Lower lobe of right lung (tissue), 2 donors: ENCODE measurements at regions not wholly inside any gene's neighbourhood (a gene's known extent, or its start where the extent isn't known, plus 50 kb on each side); places are given as distances from the start of the nearest gene placed in this dataset.

ENCODE experiments used
- ATAC-seq, 2 donors: fragments of 200-7000 bp; cut with Tn5 transposase; one replicate each; pipeline ENCODE4 v1.9.1; 2020 to 2022; ENCODE audit warnings: mild to moderate bottlenecking in 2 of 2, moderate library complexity in 2 of 2
- DNase-seq: peaks from one replicate; pipeline ENCODE4 v3.0.0-alpha.2; 2020
- H3K27ac ChIP-seq: fragments of 200-600 bp; one replicate; pipeline ENCODE4 v1.8.0; 2022
- H3K27me3 ChIP-seq: fragments of 200-600 bp; one replicate; pipeline ENCODE4 v1.8.0; 2022; ENCODE audit warnings: low read depth
- H3K36me3 ChIP-seq: fragments of 200-600 bp; one replicate; pipeline ENCODE4 v1.8.0; 2022; ENCODE audit warnings: mild to moderate bottlenecking
- H3K4me1 ChIP-seq: fragments of 200-600 bp; one replicate; pipeline ENCODE4 v1.8.0; 2022
- H3K4me3 ChIP-seq: fragments of 200-600 bp; one replicate; pipeline ENCODE4 v1.8.0; 2022; ENCODE audit warnings: mild to moderate bottlenecking
- H3K9me3 ChIP-seq: fragments of 200-600 bp; one replicate; pipeline ENCODE4 v1.8.0; 2022
- intact Hi-C: fragments of 100-400 bp; cut with DNase I; formaldehyde crosslinking; loops from one replicate; pipeline ENCODE4 v1.11.0; 2022
- TF ChIP-seq, protein P1 (sequence below): fragments of 200-600 bp; IDR thresholded peaks from one replicate; pipeline ENCODE4 v1.8.0; 2022; ENCODE audit warnings: antibody characterized with exemption, mild to moderate bottlenecking
- donor health status: DM: no; HTN: yes; CAD: no; lungs with severe emphysema.

DNA sequence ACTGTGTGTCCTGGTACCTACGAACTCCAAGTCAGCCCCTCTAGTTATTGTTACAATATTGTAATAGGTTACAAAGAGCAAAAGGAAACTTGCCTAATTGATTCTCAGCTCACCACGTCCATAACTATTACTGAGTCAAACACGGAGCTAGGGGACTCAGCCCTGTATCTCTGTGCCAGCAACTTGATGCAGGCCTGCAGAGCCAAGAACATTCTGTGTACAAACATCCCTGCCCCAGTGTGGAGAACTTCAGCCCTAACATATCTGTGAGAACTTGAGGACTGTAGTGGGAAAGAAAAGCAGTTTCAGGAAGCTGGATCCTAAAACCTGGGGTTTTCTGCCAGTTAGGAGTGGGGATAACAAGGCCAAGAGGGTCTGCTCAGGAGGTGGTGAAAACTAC lies 114.9 kb upstream of the PRSS58 start:
- H3K4me1 ChIP-seq, result peaks cover 8% of the 10 kb centered on the region
- intact Hi-C loops, result no loop called here
- TF ChIP-seq, protein P1, sequence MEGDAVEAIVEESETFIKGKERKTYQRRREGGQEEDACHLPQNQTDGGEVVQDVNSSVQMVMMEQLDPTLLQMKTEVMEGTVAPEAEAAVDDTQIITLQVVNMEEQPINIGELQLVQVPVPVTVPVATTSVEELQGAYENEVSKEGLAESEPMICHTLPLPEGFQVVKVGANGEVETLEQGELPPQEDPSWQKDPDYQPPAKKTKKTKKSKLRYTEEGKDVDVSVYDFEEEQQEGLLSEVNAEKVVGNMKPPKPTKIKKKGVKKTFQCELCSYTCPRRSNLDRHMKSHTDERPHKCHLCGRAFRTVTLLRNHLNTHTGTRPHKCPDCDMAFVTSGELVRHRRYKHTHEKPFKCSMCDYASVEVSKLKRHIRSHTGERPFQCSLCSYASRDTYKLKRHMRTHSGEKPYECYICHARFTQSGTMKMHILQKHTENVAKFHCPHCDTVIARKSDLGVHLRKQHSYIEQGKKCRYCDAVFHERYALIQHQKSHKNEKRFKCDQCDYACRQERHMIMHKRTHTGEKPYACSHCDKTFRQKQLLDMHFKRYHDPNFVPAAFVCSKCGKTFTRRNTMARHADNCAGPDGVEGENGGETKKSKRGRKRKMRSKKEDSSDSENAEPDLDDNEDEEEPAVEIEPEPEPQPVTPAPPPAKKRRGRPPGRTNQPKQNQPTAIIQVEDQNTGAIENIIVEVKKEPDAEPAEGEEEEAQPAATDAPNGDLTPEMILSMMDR, result no peak
- DNase-seq (no peak), ATAC-seq (no peak)
- H3K4me3 ChIP-seq, result no peak overlapping the region
- H3K27ac ChIP-seq, result no peak overlapping the region
- peaks cover 7% of the 10 kb centered on the region for H3K9me3 ChIP-seq
- no peaks in the 10 kb centered on the region for H3K27me3 ChIP-seq
- no peaks in the 10 kb centered on the region for H3K36me3 ChIP-seq

DNA sequence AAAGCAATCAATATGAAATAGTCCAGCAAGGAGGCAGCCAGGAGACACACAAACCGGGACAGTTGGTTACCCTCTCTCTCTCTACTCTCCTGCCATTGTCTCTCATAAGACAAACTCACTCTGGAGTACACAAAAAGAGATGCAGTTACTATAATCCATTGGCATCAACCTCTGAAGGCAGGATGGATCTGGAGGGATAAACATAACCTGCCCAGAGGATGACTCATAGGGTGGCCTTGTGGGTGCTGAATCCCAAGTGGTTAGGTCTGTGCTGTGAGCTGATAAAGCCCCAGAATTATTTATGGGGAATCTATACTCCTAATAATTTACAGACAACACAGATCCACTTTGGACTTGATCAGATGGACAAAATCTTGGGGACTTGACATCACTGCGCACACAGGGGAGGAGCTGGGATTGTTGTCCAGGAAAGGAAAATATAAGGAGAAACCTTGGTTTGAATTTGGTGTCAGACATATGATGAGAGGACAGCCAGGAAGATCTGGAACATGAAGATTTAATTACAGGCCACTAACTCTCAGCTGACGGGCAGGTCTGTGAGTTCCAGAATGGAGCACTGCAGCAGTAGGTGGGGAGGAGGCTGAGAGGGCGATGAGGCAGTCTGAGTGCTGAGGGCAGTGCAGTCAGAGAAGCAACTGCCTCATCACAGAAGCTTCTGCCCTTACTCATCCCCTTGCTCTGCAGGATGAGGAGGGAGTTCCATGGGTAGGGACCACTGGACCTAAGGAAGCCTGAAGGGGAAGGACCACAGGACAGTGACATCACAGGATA lies 113.9 kb upstream of the PRSS58 start:
- Histone ChIP-seq H3K9me3 (peaks cover 8% of the 10 kb centered on the region), H3K36me3 (no peaks in the 10 kb centered on the region), H3K4me3 (no peak overlapping the region), H3K27me3 (no peaks in the 10 kb centered on the region), H3K4me1 (peaks cover 8% of the 10 kb centered on the region), H3K27ac (no peak overlapping the region)
- ATAC-seq, result no peak
- DNase-seq, result no peak
- TF ChIP-seq, protein P1, result no peak
- intact Hi-C loops, result no loop called here

DNA sequence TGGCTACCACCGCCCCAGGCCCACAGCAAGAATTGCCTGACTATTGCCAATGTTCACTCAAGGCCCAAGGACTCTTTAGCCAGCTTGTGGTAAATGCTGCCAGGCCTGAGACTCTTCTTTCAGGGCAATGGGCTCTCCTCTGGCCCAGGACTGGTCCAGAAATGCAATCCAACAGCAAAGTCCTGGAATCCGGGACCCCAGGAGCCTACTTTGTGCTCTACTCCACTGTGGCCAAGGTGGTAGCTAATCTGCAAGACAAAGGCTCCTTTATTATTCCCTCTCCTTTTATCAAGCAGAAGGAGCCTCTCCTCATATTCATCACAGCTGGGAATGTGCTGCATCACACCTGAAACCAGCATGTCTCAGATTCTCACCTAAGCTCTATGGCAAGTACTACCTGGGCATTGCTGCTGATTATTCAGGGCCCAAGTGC lies 107.6 kb upstream of the PRSS58 start:
- H3K4me3 ChIP-seq, result no peak overlapping the region
- no peak overlapping the region for H3K27ac ChIP-seq
- intact Hi-C loops, result no loop called here
- no peak for DNase-seq
- no peak for ATAC-seq
- no peaks in the 10 kb centered on the region for H3K27me3 ChIP-seq
- no peaks in the 10 kb centered on the region for H3K4me1 ChIP-seq
- TF ChIP-seq, protein P1, result no peak
- peaks cover 8% of the 10 kb centered on the region for H3K9me3 ChIP-seq
- no peaks in the 10 kb centered on the region for H3K36me3 ChIP-seq

DNA sequence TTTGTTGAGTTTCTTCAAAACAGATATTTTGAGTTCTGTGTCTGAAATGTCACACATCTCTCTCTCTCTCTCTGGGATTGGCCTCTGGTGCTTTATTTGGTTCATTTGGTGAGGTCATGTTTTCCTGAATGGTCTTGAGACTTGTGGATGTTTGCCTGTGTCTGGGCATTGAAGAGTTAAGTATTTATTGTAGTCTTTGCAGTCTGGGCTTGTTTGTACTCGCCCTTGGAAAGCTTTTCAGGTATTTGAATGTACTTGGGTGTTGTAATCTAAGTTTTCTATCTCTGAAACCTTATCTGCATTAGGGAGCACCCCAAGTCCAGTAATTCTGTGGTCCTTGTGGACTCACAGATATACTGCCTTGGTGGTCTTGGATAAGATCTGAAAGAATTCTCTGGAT lies 106.7 kb upstream of the PRSS58 start:
- Histone ChIP-seq H3K27me3 (no peaks in the 10 kb centered on the region), H3K4me1 (no peaks in the 10 kb centered on the region), H3K4me3 (no peak overlapping the region), H3K27ac (no peak overlapping the region), H3K9me3 (peaks cover 8% of the 10 kb centered on the region), H3K36me3 (no peaks in the 10 kb centered on the region)
- ATAC-seq (no peak), DNase-seq (no peak)
- intact Hi-C loops, result no loop called here
- TF ChIP-seq, protein P1, result no peak

DNA sequence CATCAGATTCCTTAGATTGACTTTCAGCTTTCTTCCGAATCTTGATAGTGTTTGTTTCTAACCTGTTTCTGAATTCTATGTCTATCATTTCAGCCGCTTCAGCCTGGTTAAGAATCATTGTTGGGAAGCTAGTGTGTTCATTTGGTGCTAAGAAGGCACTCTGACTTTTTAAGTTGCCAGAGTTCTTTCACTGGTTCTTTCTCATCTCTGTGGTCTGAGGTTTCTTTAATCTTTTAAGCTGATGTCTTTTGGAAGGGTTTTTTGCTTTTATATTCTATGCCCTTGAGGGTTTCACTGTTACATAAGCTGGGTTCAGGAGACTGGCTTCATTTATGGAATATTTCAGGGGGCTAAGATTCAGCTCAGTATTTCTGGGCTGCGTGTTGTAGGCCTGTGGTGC lies 104.5 kb upstream of the PRSS58 start:
- H3K9me3 ChIP-seq, result no peaks in the 10 kb centered on the region
- H3K4me3 ChIP-seq, result no peak overlapping the region

More for the DNA sequence above, 104.5 kb upstream of the PRSS58 start:
- TF ChIP-seq, protein P1, result no peak
- Histone ChIP-seq H3K36me3 (no peaks in the 10 kb centered on the region), H3K27me3 (no peaks in the 10 kb centered on the region), H3K4me1 (no peaks in the 10 kb centered on the region), H3K27ac (no peak overlapping the region)
- no peak for DNase-seq
- intact Hi-C loops, result no loop called here
- ATAC-seq, result no peak
